Glomerular visceral epithelial cell (primary cell): ENCODE measurements at regions not wholly inside any gene's neighbourhood (a gene's known extent, or its start where the extent isn't known, plus 50 kb on each side); places are given as distances from the start of the nearest gene placed in this dataset.
"Not testable (repeated sequence)": the region's sequence is repeated elsewhere in the genome, so short reads cannot be mapped to it uniquely, and the experiment has no call there.

ENCODE experiments used
- DNase-seq: peaks from one replicate; pipeline ENCODE4 v3.0.0-alpha.2; 2016; ENCODE audit errors: extremely low spot score

DNA sequence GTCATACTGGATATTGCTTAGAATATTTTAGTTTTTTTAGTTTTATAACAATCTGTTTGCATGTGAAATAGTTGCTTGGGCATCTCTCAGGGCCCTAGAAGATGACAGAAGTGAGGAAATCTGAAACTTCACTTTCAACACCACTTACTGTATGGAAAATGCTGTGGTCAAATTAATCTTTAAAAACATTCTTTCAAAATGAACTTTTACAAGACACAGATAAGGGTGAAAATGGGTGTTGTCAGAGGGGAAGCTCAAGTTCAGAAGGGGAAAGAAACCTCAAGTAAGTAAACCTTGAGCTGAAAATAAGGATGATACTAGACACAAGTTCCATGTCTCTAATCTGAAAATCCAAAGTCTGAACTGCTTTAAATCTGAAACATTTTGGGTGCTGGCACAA lies 1840.1 kb upstream of the RAG2 start:
- no peak for DNase-seq

DNA sequence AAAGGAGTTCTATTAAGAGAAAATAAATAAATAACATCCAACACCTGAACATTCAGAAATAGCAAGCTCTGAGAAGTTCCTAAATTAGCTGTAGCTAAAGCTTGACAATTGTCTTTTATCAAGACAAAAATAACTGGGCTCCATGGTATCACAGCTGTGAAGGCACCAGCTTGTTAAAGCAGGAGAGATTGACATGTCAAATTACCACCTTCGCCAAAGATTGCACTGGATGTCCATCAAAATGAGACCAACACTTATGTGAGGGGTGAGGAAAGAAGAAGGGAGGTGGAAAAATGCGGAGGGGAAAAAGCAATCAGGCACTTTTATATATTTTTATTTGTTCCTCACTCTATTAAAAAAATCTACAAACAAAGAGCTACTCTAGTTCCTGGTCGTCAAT lies 1827.5 kb upstream of the RAG2 start:
- no peak for DNase-seq

DNA sequence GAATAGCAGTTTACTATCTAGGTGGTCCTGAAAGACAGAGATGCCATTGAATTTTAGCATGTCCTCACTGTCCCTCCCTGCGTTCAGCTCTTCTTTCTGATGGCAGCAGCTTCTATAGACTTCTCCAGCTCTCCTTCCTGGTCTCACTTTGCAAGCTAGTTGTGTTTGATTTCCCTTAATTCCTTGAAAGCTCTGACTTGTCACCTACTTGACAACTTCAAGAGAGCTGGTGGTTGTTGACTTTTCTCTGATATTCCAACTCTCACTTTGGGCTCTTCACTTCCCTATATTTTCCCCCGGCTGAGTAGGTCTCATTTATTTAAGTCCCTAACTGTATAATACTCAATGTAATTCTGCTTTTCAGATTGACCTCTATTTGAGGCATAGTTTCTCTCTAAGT lies 1825.0 kb upstream of the RAG2 start:
- DNase-seq: no peak

DNA sequence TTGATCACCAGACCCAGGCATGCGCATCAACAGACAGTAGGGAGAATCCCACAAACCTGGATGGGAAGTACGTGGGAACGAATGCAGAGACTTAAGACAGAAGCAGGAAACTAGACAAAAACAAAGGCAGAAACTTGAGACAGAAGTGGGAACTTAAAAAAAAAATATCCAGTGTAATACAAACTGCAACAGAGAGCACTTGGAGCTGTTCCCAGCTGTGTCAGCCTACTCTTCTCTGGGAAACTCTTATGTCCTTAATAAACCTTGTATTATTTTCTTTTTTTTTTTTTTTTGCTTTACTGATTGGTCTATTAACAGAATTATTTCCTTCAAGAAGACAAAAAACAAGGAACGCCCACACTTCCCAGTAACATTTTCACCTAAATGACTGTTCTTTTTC lies 1818.1 kb upstream of the RAG2 start:
- DNase-seq: no peak

DNA sequence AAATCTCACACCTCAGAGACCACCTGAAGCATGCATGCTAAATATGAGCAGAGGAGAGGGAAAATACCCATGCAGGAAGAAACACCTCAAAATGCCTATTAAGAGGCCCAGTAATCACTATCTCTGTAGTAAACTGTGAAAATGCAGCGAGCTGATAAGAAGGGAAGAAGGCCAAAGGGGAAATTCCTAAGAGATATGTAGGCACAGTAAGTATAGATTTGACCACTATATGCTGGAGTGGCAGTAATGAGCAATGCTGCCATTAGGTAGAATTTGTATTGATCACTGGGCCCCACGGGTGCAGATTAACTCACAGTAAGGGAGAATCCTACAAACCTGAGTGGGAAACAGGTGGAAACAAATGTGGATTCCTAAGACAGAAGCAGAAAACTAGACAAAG lies 1813.1 kb upstream of the RAG2 start:
- DNase-seq: no peak

DNA sequence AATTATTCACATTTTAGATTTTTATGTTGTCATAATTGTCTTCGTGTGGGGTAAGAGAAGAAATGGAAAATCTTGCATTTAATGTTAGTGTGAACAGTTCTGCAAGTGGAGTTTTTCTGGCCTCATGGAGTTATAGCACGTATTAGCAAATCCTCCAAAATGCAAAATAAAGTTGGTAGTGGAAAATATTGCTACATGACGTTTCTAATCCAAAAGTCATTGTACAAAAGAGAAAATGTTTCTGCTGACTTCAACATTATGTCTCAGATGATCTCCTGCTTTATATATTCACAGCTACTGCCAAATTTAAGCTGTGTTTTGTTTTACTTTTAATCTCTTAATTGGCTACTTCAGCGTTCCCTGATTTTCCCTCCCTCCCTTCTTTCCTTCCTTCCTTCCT lies 1804.0 kb upstream of the RAG2 start:
- DNase-seq: no peak

DNA sequence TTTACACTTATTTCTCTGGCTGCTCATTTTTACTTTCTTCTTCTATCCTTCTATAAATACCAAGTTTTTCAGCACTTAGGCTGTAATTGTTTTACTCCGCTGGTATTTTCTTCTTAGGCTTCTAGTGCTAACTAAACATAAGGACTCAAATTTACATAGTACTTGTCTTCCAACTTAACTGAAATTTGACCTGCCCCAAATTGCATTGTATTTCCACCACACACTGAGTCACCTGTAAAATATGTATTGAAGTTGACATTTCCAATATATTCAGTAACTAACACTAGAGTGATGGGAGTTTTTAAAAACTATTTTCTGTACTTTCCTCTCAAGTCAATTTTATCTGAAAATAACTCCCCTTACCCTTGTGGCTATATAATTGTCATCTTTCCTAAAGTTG lies 1794.1 kb upstream of the RAG2 start:
- DNase-seq: no peak

DNA sequence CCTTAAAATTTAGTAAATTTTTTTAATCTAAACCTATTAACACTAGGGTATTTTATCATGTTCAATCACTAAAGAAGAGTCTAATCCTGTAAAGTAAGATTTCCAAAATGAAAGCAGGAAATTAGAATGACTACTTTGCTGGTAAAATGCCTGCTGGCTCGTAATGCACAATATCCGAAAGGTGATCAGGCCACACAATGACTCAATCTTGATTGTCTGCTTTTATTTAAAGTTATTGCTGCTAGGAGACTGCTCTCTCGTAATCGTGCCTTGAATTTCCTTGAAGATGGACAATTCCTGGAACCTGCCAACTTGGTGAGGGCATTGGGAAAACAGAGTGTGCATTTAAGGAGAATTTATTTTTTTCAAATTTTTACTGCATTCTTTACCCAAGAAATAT lies 1786.5 kb upstream of the RAG2 start:
- DNase-seq: no peak

DNA sequence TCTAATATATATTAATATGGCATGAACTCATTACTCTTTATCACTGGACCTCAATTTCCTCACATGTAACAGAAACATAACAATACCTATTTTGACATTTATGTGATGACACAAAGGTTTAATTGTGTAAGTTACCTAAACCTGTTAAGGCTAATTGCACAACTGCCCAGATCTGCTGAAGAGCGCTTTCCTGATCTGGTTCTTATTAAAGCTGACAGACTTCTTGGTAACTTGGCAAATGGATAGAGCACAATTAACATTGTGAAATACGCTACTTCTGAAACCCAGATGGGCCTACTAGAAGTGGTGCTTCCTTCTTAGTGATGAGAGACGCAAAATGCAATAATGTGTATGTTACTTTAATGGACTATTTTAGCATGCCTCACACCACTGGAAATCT lies 1767.2 kb upstream of the RAG2 start:
- no peak for DNase-seq

DNA sequence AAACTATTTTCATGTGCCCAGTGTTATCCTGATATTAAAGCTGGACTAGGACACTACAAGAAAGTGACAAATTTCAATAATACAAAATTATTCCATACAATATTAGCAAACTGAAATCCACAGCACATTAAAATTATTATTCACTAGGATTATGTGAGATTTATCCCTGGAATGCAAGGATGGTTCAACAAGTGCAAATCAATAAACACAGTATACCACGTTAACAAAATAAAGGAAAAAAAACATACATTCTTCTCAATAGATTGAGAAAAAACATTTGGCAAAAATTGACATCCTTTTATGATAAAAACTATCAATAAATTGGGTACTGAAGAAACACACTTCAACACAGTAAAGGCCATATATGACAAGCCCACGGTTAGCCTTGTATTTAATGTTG lies 1758.2 kb upstream of the RAG2 start:
- no peak for DNase-seq

DNA sequence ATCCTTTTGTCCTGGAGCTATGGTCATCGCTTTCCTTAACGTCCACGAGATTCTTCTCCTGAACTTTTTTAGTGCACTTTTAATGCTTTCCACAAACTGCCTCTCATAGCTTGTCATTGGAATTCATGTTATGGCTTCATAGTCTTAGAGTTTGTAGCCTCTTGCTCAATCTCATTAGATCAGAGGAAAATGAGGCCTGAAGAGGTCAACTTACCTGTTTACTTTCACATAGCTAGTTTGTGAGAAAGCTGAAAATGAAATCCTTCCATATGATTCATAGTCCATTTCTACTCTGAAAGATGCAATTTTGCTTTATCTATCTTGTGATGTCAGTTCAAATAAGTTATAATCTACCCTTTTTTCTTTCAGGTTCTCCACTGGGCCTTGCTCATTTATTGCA lies 1747.2 kb upstream of the RAG2 start:
- DNase-seq: no peak

DNA sequence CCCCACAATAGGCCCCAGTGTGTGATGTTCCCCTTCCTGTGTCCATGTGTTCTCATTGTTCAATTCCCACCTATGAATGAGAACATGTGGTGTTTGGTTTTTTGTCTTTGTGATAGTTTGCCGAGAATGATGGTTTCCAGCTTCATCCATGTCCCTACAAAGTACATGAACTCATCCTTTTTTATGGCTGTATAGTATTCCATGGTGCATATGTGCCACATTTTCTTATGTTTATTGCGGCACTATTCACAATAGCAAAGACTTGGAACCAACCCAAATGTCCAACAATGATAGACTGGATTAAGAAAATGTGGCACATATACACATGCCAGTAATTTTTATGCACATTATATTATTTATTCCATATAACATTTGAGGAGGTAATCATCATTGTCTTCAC lies 1743.6 kb upstream of the RAG2 start:
- not testable (repeated sequence) for DNase-seq

DNA sequence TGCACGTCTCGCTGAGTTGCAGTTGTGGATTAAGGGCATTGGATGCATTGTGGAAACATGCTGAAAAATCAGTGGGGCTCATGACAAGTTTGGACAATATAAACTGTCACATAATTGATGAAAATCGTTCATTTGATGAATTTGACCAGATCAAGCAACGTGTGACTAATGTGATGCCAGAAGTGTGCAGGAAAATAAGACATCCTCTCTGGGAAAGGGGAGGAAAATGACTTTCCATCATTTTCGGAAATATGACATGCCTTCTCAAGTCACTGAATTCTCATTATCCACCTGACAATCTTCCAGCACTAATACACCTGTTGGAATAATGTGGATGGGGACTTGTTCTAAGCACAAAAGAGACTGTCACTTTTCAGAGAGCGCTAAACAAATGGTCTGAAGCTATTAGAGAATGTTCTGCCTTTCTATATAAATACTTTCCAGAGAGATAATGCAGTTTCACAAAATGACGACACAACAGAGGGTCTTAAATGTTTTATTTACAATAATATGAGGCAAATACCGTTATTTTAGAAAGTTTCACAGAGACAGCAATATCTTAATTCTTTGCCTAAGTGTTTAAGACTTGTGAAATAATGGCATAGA lies 1741.9 kb upstream of the RAG2 start:
- DNase-seq: no peak

DNA sequence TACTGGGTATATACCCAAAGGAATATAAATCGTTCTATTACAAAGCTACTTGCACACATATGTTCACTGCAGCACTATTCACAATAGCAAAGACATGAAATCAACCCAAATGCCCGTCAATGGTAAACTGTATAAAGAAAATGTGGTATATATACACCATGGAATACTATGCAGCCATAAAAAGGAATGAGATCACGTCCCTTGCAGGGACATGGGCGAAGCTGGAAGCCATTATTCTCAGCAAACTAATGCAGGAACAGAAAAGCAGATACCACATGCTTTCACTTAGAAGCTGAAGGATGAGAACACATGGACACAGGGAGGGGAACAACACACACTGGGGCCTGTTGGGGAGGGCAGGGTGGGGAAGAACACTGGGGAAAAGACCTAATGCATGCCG lies 1740.0 kb upstream of the RAG2 start:
- DNase-seq: not testable (repeated sequence)

DNA sequence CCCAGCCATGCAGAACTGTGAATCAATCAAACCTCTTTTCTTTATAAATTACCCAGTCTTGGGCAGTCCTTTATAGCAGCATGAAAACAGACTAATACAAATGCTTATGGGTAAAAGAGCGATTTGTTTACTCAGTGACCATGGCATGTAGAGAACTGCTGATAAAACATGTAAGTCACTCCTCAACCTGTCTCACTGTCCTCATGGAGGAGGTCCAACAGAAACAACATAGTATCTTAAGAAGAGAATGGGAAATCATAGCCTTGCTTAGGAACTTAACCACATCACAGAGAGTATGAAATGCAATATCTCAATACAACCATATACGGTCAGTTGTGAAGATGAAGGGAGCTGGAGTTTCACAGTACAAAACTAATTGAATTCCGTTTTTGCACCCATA lies 1734.0 kb upstream of the RAG2 start:
- DNase-seq: no peak

DNA sequence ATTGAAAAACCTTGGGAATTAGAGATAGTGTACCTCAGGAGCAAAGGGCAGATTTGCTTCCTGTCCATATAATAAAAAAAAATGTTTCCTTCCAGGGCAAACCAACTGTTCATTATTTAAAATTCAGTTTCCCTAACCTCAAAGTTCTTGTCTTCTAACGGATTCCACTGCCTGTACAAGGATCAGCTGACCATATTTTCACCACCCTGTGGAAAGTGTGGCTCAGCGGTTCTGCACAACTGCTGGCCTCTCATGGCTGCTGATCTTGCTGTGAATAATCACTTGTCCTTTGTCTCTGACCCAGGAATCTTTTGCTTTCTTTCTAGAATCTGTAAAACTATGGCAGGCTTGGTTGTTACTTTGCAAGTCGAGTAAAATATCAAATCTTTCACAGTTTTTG lies 1732.5 kb upstream of the RAG2 start:
- no peak for DNase-seq

DNA sequence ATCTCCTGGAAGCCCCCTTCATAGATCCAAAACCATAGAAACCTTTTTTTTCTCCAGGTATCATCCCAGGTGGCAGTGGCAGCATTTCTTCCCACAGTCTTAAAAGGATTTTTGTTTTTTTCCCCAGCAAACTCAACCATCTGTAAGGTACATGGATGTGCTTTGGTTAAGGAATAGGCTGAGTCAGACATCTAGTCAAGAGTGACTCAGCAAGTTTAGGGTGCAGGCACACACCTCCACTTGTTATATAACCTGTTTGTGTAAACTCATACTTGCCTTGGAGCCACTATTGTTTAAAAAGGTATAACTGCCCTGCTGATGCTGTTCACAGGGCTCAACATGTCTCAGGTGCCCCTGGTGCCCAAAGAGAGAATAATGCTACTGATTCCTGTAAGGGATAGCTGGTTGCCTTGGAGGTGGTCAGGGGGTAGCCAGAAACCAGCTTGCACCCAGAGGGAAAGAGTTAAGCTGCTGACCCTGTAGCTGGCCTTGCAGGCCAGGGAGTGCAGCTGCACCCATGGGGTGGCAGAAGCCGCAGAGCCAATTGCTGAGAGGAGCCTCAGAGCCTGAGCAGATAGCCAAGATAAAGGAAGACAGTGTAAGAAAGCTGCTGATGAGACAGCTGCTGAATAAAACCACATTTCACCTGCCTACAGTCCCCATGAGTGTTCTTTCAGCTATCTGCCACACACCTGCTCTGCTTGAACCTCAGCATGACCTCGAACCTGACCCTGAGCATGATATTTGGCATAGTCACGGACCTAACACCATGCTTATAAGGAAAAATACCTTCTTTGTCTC lies 1726.1 kb upstream of the RAG2 start:
- DNase-seq: peak; percentile 4

DNA sequence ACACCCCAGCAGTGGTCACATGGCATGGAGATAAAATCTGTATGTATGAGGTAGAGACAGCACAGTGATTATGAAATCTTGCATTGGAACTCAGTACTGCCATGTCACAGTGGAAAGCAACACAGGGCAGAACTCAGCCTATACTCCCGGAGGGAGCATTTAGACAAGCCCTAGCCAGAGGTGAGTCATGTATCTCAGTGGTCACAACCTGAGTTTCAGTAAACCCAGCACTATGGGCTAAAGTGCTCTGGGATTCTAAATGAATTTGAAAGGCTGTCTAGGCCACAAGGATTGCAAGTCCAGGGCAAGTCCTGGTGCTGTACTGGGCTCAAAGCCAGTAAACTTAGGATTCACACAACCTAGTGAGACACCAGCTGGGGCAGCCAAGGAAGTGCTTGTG lies 1717.1 kb upstream of the RAG2 start:
- DNase-seq: peak; percentile 10

DNA sequence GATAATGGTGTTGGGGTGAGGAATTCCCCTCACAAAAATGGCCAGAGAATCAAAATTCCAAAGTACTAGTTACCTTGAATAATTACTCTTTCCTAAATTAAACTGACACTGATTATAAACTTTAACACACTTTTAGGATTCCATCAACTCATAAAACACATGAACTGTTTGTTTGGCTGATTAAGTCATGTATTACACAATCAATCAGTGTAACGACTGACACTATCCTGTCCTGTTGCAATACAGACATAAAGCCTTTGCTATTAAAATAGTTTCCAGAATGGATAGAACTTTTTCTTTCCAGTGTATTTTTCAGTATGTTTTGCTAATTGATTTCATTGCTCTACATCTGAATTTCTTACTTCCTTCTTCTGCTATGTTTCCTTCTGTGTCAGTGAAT lies 1709.4 kb upstream of the RAG2 start:
- DNase-seq: no peak

DNA sequence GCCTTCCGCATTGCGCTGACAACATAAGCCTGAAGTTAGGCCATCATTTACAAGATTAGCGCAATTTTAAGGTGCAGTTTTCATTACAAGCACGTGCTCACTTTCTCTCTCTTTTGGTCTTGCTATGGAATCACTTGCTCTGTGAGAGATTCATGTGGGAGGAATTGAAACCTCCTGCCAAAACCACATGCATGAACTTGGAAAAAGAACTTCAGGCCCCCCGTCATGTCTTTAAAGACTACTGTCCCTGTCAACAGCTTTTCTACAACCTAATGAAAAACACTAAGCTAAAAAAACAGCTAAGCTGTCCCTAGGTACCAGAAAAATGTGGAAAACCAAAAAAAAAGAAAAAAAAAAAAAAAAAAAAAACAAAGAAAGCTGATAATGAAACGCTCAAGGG lies 1707.6 kb upstream of the RAG2 start:
- no peak for DNase-seq

DNA sequence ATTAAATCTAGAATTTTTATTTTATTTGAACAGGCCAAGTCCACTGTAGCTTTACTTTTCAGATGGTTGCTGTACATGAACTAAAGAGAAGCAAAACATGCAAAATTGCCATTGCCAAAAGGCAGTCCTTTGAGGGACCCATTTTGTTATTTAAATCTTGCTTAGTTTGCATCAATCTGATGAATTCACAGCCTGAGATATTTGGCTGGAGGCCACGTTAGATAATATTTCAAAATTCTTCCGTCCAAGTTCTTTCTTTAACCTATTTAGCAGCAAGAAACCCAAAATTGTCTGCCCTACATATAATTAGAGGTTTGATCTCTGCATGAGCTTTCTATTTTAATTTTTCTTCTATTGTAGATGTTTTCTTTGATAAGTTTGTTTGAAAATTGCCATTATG lies 1706.9 kb upstream of the RAG2 start:
- no peak for DNase-seq

DNA sequence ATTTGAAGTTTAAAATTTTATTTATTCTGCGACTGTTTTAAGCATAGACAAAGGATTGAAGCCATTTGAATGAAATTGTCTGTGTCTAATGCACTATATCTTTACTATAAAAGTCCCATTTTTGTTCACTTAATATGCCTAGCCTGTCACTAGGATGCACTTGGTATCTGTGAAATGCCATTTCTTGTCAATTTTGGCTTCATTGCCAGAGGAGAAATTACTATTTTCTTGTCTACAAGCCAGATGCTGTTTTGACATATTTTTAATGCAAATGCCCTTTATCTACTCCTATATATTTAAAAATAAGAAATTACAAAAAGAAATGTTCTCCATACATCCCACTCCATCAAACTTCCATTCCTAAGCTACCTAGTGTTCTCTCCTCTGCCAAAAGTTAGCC lies 1704.5 kb upstream of the RAG2 start:
- DNase-seq: no peak

DNA sequence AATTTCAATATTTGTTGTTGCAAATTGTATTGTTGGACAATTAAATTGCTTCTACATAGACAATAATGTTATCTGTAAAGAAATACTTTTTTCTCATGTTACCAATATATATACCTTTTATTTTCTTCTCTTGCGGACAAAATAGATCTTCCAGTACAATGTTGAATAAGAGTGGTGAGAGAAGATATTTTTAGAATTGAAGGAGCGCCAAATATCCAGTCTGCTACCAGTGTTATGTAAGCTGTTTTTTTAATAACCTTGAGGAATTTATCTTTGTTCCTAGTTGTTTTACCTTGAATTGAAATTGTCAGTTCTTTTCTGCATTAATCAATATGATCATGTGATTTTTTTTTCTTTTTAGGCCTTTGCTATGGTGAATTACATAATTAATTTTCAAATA lies 1702.5 kb upstream of the RAG2 start:
- no peak for DNase-seq

DNA sequence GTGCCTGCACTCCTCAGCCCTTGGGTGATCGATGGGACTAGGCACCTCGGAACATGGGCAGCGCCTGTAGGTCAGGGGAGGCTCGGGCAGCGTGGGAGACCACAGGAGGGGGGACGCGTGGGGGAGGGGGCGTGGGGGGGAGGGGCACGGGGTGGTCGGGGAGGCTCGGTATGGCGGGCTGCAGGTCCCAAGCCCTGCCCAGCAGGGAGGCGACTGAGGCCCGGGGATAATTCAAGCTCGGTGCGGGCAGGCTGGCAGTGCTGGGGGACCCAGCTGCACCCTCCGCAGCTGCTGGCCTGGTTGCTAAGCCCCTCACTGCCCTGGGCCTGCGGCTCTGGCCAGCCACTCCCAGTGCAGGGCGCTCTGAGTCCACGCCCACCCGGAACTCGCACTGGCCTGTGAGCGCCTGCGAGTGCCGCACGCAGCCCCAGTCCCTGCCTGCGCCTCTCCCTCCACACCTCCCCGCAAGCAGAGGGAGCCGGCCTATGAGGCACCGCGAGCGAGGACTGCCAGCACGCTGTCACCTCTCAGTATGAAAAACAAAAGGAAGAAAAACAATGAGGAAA lies 1698.3 kb upstream of the RAG2 start:
- no peak for DNase-seq
